Uterus (tissue), 3 donors: ENCODE measurements at regions not wholly inside any gene's neighbourhood (a gene's known extent, or its start where the extent isn't known, plus 50 kb on each side); places are given as distances from the start of the nearest gene placed in this dataset.

ENCODE experiments used
- DNase-seq, 2 donors: peaks; one replicate each; pipeline ENCODE4 v3.0.0-alpha.2; 2019 to 2020
- H3K27ac ChIP-seq, 2 donors: fragments of 200-600 bp; sonication (generic); 1 replicate in 1 of 2; 2 replicates in 1 of 2; pipeline ENCODE4 v1.5.1; 2016 to 2018
- H3K27me3 ChIP-seq, 2 donors: fragments of 200-600 bp; sonication (generic); one replicate each; pipeline ENCODE4 v1.5.1; 2018 to 2019; ENCODE audit warnings: control low read depth in 1 of 2
- H3K36me3 ChIP-seq, 2 donors: fragments of 200-600 bp; sonication (generic); one replicate each; pipeline ENCODE4 v1.5.1; 2019; ENCODE audit warnings: control low read depth in 1 of 2
- H3K4me1 ChIP-seq, 2 donors: fragments of 200-600 bp; sonication (generic); one replicate each; pipeline ENCODE4 v1.5.1; 2018 to 2019; ENCODE audit warnings: control low read depth in 1 of 2
- H3K4me3 ChIP-seq, 2 donors: fragments of 200-600 bp; sonication (generic); 1 replicate in 1 of 2; 2 replicates in 1 of 2; pipeline ENCODE4 v1.5.1; 2018 to 2019; ENCODE audit warnings: mild to moderate bottlenecking in 1 of 2
- H3K9me3 ChIP-seq, 2 donors: fragments of 200-600 bp; sonication (generic); one replicate each; pipeline ENCODE4 v1.5.1; 2019; ENCODE audit warnings: control low read depth in 1 of 2
- CTCF ChIP-seq, 4 experiments: fragments of 200-600 bp in 2 of 4; fragments of 450-650 bp in 2 of 4; sonication (generic) in 2 of 4; IDR thresholded peaks; one replicate each; pipeline ENCODE4 v1.5.1; 2016 to 2019; ENCODE audit warnings: antibody characterized with exemption in 4 of 4, mild to moderate bottlenecking in 2 of 4, moderate library complexity in 1 of 4
- POLR2A ChIP-seq, 2 donors: fragments of 450-650 bp; IDR thresholded peaks; one replicate each; pipeline ENCODE4 v1.6.1; 2016; ENCODE audit warnings: antibody characterized with exemption in 2 of 2, mild to moderate bottlenecking in 1 of 2, moderate library complexity in 1 of 2
- intact Hi-C: fragments of 100-400 bp; cut with DNase I; formaldehyde crosslinking; loops from one replicate; pipeline ENCODE4 v1.15.1; 2023; ENCODE audit warnings: low total_unique reads
- donor health status: DM: yes; HTN: yes; CAD: no.

- peaks cover 0 to 3% of the 10 kb centered on the region in 2 donors for H3K27me3 ChIP-seq
- H3K36me3 ChIP-seq = no peaks in the 10 kb centered on the region
- no peaks in the 10 kb centered on the region for H3K9me3 ChIP-seq
- no peak overlapping the region for H3K4me3 ChIP-seq
- intact Hi-C loops = no loop called here
- no peaks in the 10 kb centered on the region for H3K4me1 ChIP-seq
- DNase-seq = no peak
- no peak overlapping the region for H3K27ac ChIP-seq
- TF ChIP-seq CTCF (IDR thresholded peaks at IDR 0.05) (no peak), POLR2A (IDR thresholded peaks at IDR 0.05) (no peak)
Measured at GRCh38 chr6:100309174-100309573, 155.5 kb downstream of the SIM1 start.

GRCh38 chr6:100307561-100307960, 157.2 kb downstream of the SIM1 start:
- Histone ChIP-seq H3K9me3 (no peaks in the 10 kb centered on the region), H3K27me3 (no peaks in the 10 kb centered on the region), H3K4me1 (no peaks in the 10 kb centered on the region), H3K4me3 (no peak overlapping the region), H3K27ac (no peak overlapping the region), H3K36me3 (no peaks in the 10 kb centered on the region)
- intact Hi-C loops = no loop called here
- DNase-seq = no peak
- TF ChIP-seq CTCF (IDR thresholded peaks at IDR 0.05) = no peak
- TF ChIP-seq POLR2A (IDR thresholded peaks at IDR 0.05) = no peak

- intact Hi-C loops = no loop called here
- no peaks in the 10 kb centered on the region for H3K4me1 ChIP-seq
Measured at GRCh38 chr6:100305209-100305869, 159.4 kb downstream of the SIM1 start.

GRCh38 chr6:100304575-100304974, 160.1 kb downstream of the SIM1 start:
- H3K27me3 ChIP-seq = no peaks in the 10 kb centered on the region
- no peaks in the 10 kb centered on the region for H3K36me3 ChIP-seq
- H3K4me3 ChIP-seq = no peak overlapping the region
- no peaks in the 10 kb centered on the region for H3K4me1 ChIP-seq
- no peak overlapping the region for H3K27ac ChIP-seq
- TF ChIP-seq CTCF (IDR thresholded peaks at IDR 0.05) (no peak), POLR2A (IDR thresholded peaks at IDR 0.05) (no peak)
- DNase-seq = no peak
- H3K9me3 ChIP-seq = no peaks in the 10 kb centered on the region
- intact Hi-C loops = no loop called here

More at GRCh38 chr6:100305209-100305869, 159.4 kb downstream of the SIM1 start:
- no peak for DNase-seq
- TF ChIP-seq POLR2A (IDR thresholded peaks at IDR 0.05) (no peak), CTCF (IDR thresholded peaks at IDR 0.05) (no peak)
- H3K36me3 ChIP-seq = no peaks in the 10 kb centered on the region
- H3K9me3 ChIP-seq = no peaks in the 10 kb centered on the region
- H3K27me3 ChIP-seq = no peaks in the 10 kb centered on the region
- no peak overlapping the region for H3K27ac ChIP-seq
- H3K4me3 ChIP-seq = no peak overlapping the region

- Histone ChIP-seq H3K9me3 (no peaks in the 10 kb centered on the region), H3K4me1 (no peaks in the 10 kb centered on the region), H3K4me3 (no peak overlapping the region), H3K36me3 (no peaks in the 10 kb centered on the region), H3K27me3 (no peaks in the 10 kb centered on the region), H3K27ac (no peak overlapping the region)
- DNase-seq = no peak
- TF ChIP-seq POLR2A (IDR thresholded peaks at IDR 0.05) (no peak), CTCF (IDR thresholded peaks at IDR 0.05) (no peak)
- intact Hi-C loops = no loop called here
Measured at GRCh38 chr6:100301731-100302130, 163.0 kb downstream of the SIM1 start.
